SW 1271 (cell line): ENCODE measurements at regions not wholly inside any gene's neighbourhood (a gene's known extent, or its start where the extent isn't known, plus 50 kb on each side); places are given as distances from the start of the nearest gene placed in this dataset.

ENCODE experiments used
- DNase-seq, 2 experiments: peaks; one replicate each; lab custom pipeline; 2025; lab: John Stamatoyannopoulos, UW

DNA sequence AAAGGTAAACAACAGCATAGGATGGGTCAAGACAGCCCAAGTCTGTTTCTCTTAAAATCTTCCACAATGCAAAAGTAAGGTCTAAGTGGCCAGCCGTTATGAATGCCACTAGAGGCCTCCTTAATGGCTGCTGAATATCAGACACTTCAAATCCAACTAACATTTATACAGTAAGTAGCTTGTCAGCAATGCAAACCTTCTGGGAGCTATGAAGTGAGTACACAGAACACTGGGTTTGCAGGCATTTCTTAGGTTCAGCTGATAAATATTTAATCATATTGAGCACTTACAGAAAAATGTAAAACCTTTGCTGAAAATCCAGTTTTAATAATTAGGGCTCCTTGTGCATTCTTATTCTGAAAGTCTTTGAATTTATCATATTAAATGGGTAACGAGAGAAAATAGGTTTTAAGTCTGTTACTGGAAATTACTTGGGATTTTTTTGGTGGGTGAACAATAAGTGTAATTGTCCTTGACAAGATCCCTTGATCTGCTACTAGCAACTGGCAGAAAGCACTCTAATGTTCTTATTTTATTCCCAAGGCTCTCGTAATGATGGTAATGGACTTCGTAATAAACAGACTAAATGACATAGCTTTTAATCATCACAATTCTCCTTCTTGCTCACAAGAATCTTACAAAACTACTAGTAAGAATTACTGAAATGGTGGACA lies 141.7 kb upstream of the GPR149 start:
- DNase-seq, result no peak

DNA sequence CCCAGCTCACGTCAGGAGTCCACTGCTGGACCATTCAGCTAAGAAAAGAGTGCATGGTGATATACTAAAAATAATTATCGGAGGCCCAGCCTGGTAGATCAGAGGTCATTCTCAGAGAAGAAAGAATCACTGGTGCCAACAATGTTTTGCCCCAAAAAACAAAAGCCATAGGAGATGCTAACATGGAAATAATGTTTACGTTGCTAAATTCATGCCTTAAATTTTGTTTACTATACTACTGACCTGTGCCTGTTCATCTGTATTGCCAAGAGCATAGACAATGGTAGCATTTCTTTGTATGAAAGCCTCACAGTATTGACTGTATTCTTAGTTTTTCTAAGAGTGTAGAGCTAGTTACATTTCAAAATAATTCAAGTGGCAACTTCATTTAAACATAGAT lies 138.1 kb upstream of the GPR149 start:
- no peak for DNase-seq

DNA sequence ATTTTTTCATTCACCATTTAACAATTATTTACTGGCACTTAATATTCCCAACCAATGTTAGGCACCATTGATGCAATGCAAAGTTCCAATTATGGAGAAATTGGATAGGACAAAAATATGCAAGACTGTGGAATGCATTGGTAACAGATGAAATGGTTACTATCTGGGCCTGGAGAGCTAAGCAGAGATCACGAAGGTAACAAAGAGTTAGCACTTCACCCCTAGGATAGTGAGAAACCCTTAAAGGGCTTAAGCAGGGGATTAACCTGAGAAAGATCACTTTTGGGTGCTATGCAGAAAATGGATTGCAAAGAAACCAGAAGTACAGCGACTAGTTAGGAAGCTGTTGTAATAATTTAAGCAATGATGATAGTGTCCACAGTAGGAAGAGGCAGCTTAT lies 129.6 kb upstream of the GPR149 start:
- no peak for DNase-seq

DNA sequence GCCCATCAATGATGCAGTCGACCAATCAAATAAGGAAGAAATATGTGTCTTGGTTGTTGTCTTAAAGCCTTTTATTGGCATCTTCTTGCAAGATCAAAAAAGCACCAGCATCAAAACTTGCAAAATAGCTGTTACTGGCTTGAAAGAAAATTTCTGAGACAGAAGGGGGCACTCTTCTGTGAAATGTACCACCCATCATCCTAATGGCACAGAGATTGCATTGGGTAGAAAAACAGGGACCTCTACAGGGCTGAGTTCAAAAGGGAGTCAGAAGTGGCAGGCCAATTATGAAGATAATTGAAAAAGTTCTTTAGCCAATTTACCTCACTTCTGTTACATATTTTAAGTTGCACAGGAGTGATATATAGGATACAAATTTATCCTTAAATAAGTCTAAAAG lies 122.3 kb upstream of the GPR149 start:
- no peak for DNase-seq

DNA sequence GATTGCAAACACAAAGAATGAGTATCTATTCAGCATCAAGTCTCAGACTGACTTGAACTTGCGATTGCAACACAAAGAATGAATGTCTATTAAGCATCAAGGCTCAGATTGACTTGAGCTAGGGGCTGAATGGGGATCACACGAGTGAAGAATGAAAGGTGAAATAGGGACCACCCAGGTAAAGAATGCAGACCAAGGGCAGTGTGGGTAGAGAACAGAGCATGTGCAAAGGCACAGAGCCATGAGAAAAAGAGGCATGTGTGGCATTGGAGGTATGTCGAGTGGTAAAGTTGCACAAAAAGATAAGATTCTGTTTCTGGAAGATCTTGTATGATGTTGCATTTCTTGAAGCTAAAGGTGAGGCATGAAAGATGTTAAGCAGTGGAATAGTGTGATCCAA lies 119.4 kb upstream of the GPR149 start:
- DNase-seq, result no peak

DNA sequence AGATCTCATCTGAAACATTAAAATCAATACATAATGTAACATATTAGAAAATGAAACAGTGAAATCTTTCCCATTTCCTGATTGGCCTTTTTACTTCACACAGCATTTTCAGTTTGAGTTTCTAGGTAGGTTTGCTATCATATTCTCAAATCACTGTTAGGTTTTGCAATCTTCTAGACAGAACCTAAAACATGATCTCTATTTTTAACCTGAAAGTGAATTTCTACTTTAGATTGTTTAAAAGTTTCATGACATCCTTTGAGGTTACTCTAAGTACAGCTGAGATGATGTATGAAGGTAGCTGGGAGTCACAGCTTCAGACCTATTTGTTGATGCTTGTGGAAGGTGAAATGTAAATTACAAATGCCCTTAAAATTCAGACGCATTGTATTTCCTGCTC lies 118.4 kb upstream of the GPR149 start:
- DNase-seq, result no peak

DNA sequence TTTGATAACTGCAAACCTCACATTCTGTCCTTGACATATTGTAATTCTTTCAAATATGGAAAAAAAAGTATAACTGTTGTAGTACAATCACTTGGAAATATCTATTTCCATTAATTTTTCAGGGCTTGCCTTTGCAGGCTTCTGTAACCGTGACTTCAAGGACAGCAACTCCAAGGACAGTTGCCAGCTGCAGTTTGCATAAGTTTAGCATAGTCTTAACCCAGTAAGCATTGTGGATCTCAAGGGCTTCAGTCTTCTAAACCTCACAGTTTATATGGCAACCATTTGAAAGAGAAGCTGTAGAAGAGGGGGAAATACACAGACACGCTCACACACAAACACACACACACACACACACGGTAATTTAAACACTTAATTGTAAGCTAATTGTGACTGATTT lies 112.8 kb upstream of the GPR149 start:
- no peak for DNase-seq

DNA sequence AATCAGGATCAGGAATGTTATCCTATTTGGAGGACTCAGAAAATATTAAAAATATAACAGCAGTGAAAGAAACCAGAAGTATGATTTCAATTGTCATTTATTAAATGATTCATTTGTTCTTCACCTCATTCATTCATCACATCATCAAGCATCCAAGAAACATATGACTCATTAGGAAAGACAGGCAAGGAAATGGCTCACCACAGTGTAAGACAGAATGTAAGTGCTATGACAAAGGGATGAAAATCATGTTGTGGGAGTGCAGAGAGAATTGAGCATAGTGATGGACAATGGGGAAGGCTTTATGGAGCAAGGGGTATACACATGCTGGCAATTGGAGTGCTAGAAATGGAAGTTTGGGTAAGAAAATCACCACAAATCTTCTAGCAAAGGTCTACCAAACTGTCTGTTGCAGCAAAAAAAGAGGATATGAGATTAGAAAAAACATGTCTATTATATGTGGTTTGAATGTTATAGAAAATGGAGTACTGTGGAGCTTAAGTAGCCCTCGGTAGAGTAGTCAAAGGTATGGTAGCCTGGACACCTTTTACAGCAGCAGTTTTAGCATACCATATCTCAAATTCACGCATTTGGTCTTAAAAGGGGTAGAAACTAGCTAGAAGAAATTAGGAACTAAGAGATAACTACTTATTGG lies 111.1 kb upstream of the GPR149 start:
- no peak for DNase-seq

DNA sequence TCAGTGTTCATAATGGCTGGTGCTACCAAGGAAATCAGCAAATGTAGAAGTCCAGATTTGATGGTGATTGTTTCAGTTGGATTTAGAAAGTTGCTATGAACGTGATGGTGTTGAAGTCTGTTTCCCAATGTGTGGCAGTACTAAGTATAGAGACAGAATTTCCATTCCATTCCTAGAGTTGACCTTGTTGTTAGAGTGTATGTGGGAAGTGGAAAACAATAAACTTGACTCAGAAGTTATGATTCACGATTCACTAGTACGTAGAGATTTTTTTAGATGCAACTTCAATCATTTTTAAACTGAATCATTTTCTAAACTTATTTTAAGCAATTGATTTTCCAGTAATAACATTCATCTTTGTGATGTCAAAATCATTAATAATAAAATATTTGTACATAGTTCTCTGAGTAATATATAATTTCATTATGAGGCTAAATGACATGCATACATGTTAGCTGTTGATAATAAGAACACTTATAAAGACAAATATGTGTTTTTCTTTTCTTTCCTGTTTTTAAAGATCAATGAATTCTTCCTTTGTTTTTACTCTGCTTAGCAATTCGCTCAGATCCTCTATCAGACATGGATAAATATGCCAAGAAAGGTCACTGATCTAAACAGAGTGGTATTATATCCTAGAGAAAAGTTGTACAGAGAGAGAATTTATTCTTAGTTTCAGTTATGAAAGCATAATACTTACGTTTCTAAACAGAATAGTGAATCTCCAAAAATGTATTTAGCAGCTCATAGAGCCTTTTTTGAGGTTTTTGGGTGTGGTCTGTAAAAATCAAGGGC lies 108.8 kb upstream of the GPR149 start:
- no peak for DNase-seq

DNA sequence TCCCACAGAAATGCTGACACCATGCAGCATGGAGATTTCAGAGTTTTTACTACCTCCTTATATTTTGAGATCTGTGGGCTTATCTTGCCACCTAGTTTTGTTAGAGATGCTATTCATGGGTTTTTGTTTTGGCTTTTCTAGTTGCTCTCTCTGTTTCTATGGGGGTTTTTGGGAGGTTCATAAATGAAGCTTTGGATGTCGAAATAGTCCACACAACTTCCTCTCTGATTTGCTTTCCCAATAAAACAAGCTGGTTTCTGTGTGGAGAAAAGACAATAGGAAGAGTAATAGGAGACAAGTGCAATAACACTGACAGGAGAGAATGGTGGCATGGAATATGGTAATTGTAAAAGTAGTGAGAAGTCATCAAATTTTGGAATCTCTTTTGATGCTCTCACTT lies 106.8 kb upstream of the GPR149 start:
- DNase-seq, result no peak

DNA sequence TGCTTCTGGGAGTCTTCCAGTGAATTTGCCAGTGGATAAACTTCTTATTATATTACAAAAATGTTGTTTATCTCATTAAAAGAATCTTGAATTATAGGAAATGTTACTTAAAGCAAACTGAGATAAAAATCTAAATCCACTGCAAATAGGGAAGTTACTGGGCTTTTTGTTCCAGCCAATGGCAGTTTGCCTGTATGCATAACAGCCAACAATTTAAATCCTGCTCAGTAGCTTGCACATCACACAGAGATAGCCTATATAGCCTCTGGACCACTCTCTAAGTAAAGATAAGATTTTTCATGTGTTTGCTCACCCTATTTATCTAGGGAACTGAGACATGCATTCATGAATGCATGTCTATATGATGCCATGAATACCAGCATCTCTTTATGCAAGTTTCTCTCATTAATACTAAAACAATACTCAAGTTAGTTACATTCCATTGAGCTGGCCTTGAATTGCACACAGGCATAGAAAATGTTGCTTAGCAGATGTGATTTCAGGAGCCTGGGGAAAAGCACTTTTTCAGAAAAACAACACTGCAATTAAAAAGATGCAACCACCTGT lies 92.1 kb upstream of the GPR149 start:
- DNase-seq, result no peak

DNA sequence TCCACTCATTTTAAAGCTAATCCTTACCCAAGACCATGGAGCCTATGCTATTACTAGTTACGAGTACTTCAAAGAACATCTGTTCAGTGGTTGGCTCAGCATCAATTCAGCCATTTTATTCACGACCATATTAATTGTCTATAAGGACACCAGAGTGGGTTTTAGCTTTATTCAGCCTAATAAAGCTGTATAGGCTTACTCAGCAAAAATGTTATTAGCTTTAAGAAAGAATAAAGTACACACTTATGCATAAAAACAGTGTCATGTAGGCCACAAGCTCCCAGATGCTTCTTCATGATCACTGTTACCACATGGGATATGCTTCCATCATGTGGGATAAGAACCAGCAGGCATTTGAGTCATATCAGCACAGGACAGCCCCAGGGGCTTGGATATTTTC lies 87.4 kb upstream of the GPR149 start:
- DNase-seq, result no peak

DNA sequence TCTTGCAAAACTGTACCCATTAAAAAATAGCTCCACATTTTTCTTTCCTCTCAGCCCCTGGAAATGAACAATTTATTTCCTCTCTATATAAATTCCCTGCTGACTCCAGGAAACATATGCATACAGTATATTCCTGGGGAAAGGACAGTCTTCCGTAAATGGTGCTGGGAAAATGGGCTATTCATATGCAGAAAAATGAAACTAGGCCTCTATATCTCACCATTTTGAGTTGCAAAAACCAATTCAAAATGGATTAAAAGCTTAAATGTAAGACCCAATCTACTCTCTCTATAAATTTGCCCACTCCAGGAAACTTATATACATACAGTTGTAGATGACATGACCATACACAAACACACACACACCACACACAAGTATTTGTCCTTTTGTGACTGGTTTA lies 85.9 kb upstream of the GPR149 start:
- no peak for DNase-seq

DNA sequence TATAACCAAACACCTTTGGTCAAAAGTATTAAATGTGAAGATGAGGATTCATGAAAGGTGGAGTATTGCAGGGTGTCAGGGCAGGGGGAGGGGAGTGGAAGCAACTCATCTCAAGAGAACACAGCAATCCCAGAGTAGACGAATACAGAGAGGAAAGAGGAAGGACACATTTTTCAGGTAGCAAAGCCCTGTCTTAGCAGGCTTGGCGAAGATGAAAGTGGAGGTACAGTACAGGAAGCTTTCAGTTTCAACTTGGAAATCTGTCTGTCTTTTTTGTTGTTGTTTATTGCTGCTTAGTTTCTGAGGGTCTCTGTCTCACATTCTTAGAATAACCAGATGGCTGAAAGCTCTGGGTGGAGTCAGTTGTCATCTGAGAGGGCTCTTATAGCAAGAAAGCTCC lies 80.8 kb upstream of the GPR149 start:
- DNase-seq, result no peak

DNA sequence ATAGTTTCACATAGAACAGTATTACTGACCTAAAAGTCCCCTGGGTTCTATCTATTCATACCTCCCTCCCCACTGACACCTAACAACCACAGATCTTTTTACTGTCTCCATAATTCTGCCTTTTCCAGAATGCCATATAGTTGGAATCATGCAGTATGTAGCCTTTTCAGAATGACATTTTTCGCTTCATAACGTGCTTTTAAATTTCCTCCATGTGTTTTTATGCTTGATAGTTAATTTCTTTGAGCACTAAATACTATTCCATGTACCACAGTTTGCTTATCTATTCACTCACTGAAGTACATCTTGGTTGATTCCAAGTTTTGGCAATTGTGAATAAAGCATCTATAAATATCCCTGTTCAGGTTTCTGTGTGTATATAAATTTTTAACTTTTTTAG lies 77.7 kb upstream of the GPR149 start:
- no peak for DNase-seq

DNA sequence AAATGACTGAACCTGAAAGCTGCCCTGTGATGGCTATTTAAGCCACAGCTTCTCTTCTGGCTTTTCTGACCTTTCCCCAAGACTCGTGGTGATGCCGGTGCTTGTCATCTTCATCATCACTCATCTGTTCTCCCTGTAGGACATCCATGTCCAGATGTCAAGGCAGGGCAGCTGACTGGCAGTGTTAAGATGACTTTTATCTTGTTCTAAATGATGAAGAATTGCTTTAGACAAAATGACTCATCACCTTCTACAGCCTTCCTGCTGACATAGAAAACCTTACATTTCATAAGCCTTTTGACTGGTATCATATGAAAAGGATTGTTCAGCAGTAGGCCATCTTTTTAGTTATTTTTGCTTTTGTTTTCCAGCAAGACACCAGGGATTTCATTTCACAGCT lies 67.0 kb upstream of the GPR149 start:
- DNase-seq, result no peak

DNA sequence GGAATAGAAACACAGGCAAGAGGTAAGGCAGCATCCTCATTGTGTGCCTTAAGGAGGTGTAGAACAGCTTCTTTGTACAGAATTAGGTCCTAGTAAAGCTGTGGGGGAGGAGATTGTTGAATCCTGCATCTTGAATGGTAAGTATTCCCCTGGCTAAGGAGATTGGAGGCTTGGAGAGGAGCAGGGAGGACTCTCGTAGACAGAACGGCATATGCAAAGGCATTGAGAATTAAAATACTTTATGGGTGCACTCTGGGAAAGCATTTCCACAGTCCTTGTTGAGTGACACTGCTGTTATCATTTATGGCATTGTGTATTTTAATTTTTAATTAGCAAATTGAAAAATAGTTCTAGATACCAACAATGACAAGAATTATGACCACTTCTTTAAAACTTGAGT lies 66.5 kb upstream of the GPR149 start:
- DNase-seq, result no peak

DNA sequence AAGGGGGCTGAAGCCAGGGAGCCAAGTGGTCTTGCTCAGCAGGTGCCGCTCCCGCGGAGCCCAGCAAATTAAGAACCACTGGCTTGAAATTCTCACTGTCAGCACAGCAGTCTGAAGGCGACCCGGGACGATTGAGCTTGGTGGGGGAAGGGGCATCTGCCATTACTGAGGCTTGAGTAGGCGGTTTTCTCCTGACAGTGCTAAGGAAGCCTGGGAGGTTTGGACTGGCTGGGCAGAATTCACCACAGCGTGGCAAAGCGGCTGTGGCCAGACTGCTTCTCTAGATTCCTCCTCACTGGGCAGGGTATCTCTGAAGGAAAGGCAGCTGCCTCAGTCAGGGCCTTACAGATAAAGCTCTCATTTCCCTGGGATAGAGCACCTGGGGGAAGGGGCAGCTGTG lies 57.0 kb upstream of the GPR149 start:
- no peak for DNase-seq

DNA sequence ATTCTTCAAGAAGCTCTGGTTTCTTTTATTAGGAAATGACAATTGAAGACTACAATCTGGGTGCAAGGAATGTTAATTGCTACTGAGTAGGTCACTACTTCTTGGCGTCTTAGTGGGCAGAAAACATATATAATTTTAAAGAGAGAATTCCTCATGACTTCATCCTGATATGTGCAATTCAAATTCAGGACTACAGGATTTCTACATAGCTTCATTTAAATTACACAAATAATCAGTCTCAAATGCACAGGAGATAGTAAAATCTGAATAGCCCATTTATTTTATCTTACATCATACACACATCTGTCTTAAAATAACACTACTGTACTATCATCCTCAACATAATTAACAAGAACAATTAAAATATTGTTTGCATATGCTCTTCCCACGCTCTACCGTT lies 52.5 kb upstream of the GPR149 start:
- DNase-seq, result no peak

DNA sequence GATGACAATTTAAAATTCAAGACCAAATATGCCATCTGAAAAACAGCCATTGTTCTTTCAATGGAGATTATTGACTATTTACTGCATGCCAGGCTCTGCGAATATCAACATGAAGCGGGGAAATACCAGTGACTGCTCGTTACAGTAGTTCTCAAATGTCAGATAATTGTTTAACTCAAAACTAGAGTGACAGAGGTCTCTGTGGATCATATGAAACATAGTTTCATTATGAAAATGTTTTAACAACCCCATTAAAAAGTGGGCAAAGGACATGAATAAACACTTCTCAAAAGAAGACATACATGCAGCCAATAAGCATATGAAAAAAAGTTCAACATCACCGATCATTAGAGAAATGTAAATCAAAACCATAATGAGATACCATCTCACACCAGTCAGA lies 50.0 kb upstream of the GPR149 start:
- DNase-seq, result no peak
